Anterior cingulate cortex (tissue), 58 donors: ENCODE measurements at regions not wholly inside any gene's neighbourhood (a gene's known extent, or its start where the extent isn't known, plus 50 kb on each side); places are given as distances from the start of the nearest gene placed in this dataset.
"Not testable (repeated sequence)": the region's sequence is repeated elsewhere in the genome, so short reads cannot be mapped to it uniquely, and the experiment has no call there.

ENCODE experiments used
- DNase-seq, 58 donors: peaks; one replicate each; lab custom pipeline; 2025; lab: John Stamatoyannopoulos, UW

- peak in 8 of 58 donors; percentile 18 to 53 (median 28) for DNase-seq
These were observed 97.0 kb upstream of the COL5A1 start for GRCh38 chr9:134544388-134545214.

DNA sequence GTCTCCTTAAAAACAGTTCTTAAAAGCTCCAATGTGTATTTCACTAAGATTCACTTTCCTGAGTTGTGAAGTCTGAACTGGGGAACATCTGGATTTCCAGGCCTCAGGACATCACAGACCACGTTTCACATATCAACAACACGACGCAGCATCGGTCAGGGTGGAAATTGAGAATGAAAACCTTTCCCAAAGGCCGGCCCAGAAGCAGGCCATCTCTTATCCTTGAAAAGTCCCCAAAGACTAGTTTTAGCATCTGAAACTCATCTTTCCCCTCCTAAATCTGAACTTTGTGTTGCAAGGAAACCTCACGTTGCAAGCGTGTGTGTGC is 96.4 kb upstream of the COL5A1 start:
- no peak for DNase-seq

- peak in 8 of 58 donors; percentile 3 to 21 (median 15) for DNase-seq
These were observed 95.9 kb upstream of the COL5A1 start for GRCh38 chr9:134545543-134546245.

DNA sequence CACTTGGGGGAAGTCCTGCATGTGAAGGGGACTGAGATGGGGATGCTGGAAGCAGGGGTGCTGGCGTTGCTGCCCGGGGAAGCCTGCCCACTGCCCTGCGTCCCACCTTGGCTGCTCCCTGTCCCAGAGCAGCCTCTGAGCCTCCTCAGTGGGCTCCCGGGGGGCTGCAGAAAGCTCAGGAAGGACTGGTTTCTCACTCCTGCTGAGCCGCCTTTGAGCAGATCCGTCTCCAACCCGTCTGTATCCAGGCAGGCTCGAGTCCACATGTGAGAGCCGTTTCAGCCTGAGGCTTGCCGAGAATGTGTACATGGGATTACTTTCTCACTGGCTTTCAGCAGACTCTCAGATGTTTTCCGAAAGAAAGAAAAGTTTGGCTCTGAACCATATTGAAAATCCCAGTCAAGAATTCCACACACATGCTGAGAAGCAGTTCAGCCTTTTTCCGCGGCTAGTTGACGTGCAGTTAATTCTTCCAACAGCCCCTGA is 95.3 kb upstream of the COL5A1 start:
- no peak for DNase-seq

GRCh38 chr9:134546746-134547145 is 94.9 kb upstream of the COL5A1 start:
- no peak for DNase-seq

GRCh38 chr9:134547161-134548100 is 94.2 kb upstream of the COL5A1 start:
- no peak for DNase-seq

- DNase-seq = no peak
These were observed 93.4 kb upstream of the COL5A1 start for GRCh38 chr9:134548185-134548584.

GRCh38 chr9:134548618-134549017 is 93.0 kb upstream of the COL5A1 start:
- no peak for DNase-seq

DNA sequence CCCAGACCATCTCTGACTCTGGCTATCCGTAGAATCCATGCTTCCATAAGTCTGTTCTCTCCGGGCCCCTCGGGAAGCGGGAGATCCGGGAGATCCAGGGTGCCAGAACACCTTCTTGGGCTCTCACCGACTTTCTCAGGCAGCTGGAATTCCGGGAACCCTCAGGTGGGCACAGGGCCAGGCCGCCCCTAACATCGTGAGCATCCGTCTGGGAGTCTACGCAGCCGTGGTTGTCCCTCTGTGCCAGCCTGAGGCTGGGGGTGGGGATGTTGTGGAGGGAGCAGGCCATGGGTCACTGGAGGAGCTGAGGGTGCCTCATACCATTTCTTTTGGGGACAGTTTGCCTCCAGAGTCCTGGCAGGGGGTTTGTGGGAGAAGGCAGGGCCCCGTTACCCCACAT is 92.3 kb upstream of the COL5A1 start:
- no peak for DNase-seq

- DNase-seq = not testable (repeated sequence)
These were observed 91.5 kb upstream of the COL5A1 start for GRCh38 chr9:134550081-134550480.

DNA sequence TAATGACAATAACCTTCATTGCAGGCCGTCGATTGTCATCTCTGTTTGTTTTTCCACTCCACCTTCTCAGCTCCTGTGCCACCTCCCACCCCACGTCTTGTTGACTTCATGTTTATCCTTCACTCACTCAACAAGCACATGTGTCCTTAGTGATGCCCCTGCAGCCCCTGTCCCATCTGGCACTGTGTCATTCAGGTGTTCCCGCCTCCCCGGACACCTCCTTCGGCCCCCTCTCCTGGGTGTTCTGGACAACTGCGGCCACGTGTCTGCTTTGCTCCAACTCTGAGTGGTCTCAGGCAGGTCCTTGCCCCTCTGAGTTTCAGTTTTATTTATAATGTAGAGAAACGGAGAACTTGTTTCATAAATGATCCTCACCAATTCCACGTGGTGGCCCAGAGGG is 91.0 kb upstream of the COL5A1 start:
- no peak for DNase-seq

- DNase-seq = no peak
These were observed 90.4 kb upstream of the COL5A1 start for GRCh38 chr9:134551176-134551575.

GRCh38 chr9:134551644-134552348 is 89.8 kb upstream of the COL5A1 start:
- peak in 13 of 58 donors; percentile 4 to 30 (median 23) for DNase-seq

DNA sequence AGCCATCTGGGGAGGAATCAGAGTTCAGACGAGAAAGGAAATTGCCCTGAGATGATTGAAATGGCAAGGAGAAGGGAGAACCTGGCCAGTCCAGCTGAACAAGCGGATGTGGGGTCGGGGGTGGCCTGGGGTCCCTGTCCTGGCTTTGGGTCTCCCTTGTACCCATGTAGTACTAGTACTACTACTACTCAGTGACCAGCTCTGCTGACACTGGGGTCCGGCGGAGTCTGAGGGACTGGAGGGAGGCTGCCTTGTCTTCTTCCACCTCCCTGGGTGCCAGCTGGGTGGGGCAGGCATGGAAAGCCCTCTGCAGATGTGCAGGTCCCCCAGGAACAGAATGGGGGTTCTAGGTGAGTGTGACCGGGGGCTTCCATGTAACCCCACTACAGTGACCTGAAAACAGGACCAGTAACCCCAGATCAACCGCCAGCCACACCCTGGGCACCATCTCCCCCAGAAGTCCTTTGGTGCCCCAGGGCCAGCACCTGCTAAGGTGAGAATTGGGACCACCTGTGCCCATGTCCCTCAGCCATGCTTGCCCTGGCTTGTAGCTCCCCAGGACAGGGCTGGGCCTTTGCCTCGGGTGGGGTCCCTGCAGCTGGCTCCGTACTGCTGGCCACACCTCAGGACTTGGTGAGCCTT is 89.1 kb upstream of the COL5A1 start:
- peak in 2 of 58 donors; percentile 8 to 19 for DNase-seq

DNA sequence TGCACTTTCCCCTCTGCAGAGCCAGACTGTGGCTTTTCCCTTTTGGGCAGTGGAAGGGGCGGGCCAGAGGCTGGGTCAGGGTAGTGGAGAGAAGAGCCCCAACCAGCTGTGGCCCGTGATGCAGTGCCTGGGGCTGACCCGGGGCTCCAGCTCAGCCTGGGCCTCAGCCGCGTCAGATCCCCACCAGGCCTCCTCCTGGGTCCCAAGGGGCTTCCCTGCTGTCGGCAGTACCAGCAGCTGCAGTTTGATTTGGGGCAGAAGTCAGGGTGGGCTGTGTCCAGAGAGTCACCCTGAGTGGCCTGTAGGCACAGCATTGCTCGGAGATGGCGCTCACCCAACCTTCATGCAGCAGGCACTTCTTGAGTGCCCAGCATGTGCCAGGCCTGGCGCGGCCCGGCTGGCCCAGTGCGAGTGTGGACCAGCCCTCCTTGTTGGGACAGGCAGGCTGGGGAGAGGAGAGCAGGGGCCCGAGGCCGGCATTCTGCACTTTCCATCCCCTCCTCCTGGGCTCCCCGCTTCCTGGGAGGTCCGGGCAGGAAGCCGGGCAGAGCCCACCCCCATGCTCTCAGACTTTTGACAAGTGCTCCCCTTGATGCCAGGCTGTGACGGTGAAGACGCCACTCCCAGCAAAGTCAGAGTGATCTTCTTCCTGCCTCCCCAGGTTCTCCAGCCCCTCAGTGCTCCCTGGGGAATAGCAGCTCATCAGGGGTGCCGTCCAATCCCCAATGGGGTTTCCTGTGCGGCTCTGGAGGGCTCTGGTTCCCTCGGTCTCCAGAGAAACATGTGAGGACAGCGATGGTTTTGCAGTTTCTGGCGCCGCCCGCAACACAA is 88.3 kb upstream of the COL5A1 start:
- no peak for DNase-seq

- no peak for DNase-seq
These were observed 87.6 kb upstream of the COL5A1 start for GRCh38 chr9:134553996-134554372.

DNA sequence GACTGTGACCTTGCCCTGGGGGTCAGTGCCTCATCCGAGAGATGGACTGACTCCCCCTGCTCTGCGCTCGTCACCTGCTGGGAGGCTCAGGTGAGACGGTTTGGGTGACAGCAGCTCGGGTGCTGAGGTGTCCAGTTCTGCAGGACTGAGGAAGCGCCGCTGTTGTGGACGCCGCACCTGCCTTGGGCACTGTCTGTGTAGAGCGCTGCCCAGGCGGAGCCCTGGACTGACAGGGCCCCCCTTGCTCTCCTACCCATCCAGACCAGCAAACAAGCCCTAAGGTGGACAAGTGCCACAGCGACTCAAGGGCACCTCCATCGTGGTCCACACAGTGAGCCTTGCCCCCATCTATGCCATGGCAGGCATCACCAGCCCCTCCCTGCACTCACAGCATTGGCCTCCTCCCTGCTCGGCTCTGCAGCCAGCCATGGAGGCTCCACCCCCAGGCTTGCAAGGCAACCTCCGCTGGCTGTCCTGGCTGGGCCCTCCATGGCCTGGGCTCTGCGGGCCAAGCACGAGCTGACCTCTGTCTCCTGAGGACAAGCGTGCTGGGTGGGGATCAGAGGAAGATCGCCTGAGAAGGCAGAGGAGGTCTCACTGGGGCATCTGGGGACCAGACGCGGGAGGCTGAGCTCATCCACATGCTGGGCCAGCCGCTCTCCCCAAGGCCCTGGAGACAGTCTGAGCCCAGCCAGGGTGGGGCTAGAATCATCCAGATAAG is 87.1 kb upstream of the COL5A1 start:
- DNase-seq = no peak

DNA sequence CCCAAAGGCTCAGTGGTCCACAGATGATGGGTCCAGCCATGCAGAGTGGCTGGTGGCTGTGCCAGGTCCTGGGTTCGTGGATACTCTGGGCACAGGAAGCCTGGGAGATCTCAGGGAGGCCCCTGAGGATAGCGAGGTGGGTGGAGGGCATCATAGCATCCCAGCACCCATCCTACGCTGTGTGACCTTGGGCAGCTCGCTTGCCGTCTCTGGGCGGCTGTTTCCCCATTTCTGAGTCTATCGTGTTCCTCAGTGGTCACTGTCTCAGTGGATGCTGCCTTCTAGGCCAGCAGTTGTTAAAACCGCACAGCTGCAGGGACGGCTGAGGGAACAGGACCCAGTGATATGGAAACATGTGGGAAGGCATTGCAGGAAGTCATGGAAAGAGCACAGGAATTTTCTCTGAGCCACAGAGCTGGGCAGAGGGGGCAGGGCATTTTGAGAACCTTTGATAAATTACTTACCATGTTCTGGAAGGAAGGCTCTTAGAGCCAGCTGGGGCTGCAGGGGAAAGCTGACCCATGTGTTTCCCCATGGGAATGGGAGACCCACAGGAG is 86.4 kb upstream of the COL5A1 start:
- no peak for DNase-seq
